PC-3 (cell line): ENCODE measurements at regions not wholly inside any gene's neighbourhood (a gene's known extent, or its start where the extent isn't known, plus 50 kb on each side); places are given as distances from the start of the nearest gene placed in this dataset.

Experiments used
- ATAC-seq: fragments of 200-7000 bp; cut with Tn5 transposase; 2 replicates; pipeline ENCODE4 v1.9.1; 2020; ENCODE audit warnings: mild to moderate bottlenecking, moderate library complexity
- BruUV-seq: library from RNA; stranded (reverse); fragments of 400-500 nt; replicated peaks from 2 replicates; lab custom pipeline; 2021; lab: Mats Ljungman, UMichigan
- CTCF ChIA-PET: fragments of 300-600 bp; sonication (Branson Sonifier 250); formaldehyde crosslinking; loops from one replicate; lab custom pipeline; 2022; ENCODE audit warnings: antibody characterized with exemption; lab: Charles Lee
- POLR2A ChIA-PET: fragments of 300-600 bp; sonication (Branson Sonifier 250); formaldehyde crosslinking; loops from one replicate; lab custom pipeline; 2022; ENCODE audit warnings: antibody characterized with exemption; ENCODE audit not compliant: unreplicated experiment; lab: Charles Lee
- DNase-seq: peaks from one replicate; pipeline ENCODE4 v3.0.0-alpha.2; 2015
- H2AFZ ChIP-seq: fragments of 300-600 bp; sonication (generic); 2 replicates; pipeline ENCODE4 v1.6.0; 2016; ENCODE audit warnings: antibody characterized with exemption, low read length
- H3F3A ChIP-seq: fragments of 300-600 bp; sonication (generic); one replicate; pipeline ENCODE4 v1.6.0; 2017; ENCODE audit warnings: antibody characterized with exemption, low read length, control low read depth, mild to moderate bottlenecking; ENCODE audit not compliant: unreplicated experiment
- H3K27ac ChIP-seq: fragments of 300-600 bp; sonication (generic); 2 replicates; pipeline ENCODE4 v1.5.1; 2016; ENCODE audit warnings: mild to moderate bottlenecking, low read length
- H3K27me3 ChIP-seq: fragments of 300-600 bp; sonication (generic); 2 replicates; pipeline ENCODE4 v1.6.1; 2016; ENCODE audit warnings: low read length, mixed read lengths
- H3K36me3 ChIP-seq: fragments of 300-600 bp; sonication (generic); 2 replicates; pipeline ENCODE4 v1.6.1; 2016; ENCODE audit warnings: low read depth, mixed run types, low read length, mixed read lengths
- H3K4me1 ChIP-seq: fragments of 300-600 bp; sonication (generic); 2 replicates; pipeline ENCODE4 v1.5.1; 2016; ENCODE audit warnings: low read length; ENCODE audit not compliant: insufficient read depth
- H3K4me2 ChIP-seq: fragments of 300-600 bp; sonication (generic); 2 replicates; pipeline ENCODE4 v1.6.0; 2016; ENCODE audit warnings: low read length
- H3K4me3 ChIP-seq: fragments of 300-600 bp; sonication (generic); 2 replicates; pipeline ENCODE4 v1.5.1; 2016; ENCODE audit warnings: mild to moderate bottlenecking, low read length, mixed read lengths
- H3K79me2 ChIP-seq: fragments of 300-600 bp; sonication (generic); 2 replicates; pipeline ENCODE4 v1.6.1; 2017; ENCODE audit warnings: low read length, mixed read lengths
- H3K9ac ChIP-seq: fragments of 300-600 bp; sonication (generic); 2 replicates; pipeline ENCODE4 v1.6.0; 2016; ENCODE audit warnings: mild to moderate bottlenecking, low read length
- H3K9me2 ChIP-seq: fragments of 300-600 bp; sonication (generic); replicated peaks from 2 replicates; pipeline ENCODE4 v1.6.1; 2016; ENCODE audit warnings: mixed run types, low read length, mixed read lengths
- H3K9me3 ChIP-seq: fragments of 300-600 bp; sonication (generic); 2 replicates; pipeline ENCODE4 v1.6.1; 2016; ENCODE audit warnings: low read length, mixed read lengths
- H4K20me1 ChIP-seq: fragments of 300-600 bp; sonication (generic); 2 replicates; pipeline ENCODE4 v1.6.1; 2016; ENCODE audit warnings: low read length, mixed read lengths
- EZH2 ChIP-seq: fragments of 300-600 bp; sonication (generic); IDR thresholded peaks from one replicate; pipeline ENCODE4 v1.6.1; 2017; ENCODE audit warnings: antibody characterized with exemption, mild to moderate bottlenecking, low read length; ENCODE audit not compliant: unreplicated experiment
- EZH2phosphoT487 ChIP-seq: fragments of 300-600 bp; sonication (generic); IDR thresholded peaks from 2 replicates; pipeline ENCODE4 v1.6.1; 2018; ENCODE audit warnings: mild to moderate bottlenecking, antibody characterized with exemption, low read length, borderline replicate concordance
- intact Hi-C: fragments of 100-400 bp; cut with micrococcal nuclease; formaldehyde crosslinking; loops from 2 replicates; pipeline ENCODE4 v1.9.0; 2023
- TF ChIP-seq, protein P1 (sequence below): fragments of 300-600 bp; sonication (generic); conservative IDR thresholded peaks from 2 replicates; pipeline ENCODE4 v1.5.1; 2017; ENCODE audit warnings: antibody characterized with exemption, low read depth, mild to moderate bottlenecking, low read length

DNA sequence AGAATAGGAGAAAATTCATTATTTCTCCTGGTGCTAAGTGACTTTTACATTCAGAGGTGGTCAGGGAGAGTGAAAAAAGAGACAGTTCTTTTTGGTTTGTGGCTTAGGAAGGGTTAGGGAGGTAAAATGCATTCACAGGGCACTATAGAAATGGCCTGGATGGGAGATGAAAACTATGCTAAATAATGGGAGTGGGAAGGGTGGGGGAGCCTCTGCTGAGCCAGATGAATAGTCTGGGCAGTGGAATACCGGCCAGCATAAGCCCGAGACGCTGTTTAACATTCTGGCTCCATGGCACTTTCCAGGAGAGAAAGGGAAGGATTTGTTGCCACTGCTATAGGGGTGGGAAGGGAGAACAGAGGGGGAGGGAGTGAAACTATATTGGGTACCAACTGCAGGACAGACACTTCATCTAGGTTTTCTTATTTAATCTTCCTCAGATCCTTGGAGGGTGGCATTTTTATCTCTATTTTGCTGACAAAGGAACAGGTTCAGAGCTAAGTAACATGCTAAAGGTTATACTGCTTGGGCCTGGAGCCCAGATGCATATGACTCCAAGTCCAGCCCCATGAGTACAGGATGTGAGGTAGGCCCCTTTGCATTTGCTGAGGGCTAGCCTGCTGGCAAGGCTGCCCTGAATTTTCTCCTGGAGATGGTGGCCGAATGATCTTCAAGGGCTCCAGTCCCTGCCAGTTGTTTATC, 372.4 kb downstream of the CCSER2 start:
- H4K20me1 ChIP-seq, result no peaks in the 10 kb centered on the region
- H3K9me3 ChIP-seq, result no peaks in the 10 kb centered on the region
- no peaks in the 10 kb centered on the region for H3F3A ChIP-seq
- no peaks in the 10 kb centered on the region for H3K79me2 ChIP-seq
- TF ChIP-seq EZH2, result no peak
- TF ChIP-seq, protein P1, sequence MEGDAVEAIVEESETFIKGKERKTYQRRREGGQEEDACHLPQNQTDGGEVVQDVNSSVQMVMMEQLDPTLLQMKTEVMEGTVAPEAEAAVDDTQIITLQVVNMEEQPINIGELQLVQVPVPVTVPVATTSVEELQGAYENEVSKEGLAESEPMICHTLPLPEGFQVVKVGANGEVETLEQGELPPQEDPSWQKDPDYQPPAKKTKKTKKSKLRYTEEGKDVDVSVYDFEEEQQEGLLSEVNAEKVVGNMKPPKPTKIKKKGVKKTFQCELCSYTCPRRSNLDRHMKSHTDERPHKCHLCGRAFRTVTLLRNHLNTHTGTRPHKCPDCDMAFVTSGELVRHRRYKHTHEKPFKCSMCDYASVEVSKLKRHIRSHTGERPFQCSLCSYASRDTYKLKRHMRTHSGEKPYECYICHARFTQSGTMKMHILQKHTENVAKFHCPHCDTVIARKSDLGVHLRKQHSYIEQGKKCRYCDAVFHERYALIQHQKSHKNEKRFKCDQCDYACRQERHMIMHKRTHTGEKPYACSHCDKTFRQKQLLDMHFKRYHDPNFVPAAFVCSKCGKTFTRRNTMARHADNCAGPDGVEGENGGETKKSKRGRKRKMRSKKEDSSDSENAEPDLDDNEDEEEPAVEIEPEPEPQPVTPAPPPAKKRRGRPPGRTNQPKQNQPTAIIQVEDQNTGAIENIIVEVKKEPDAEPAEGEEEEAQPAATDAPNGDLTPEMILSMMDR, result no peak
- TF ChIP-seq EZH2phosphoT487, result no peak
- ATAC-seq, result no peak
- DNase-seq, result no peak
- intact Hi-C loops, result no loop called here
- H2AFZ ChIP-seq, result no peak overlapping the region
- no peaks in the 10 kb centered on the region for H3K4me1 ChIP-seq
- CTCF ChIA-PET, result no interaction called here
- H3K27me3 ChIP-seq, result peaks cover 8% of the 10 kb centered on the region; the same call in 1 of the 2 replicates
- no peak overlapping the region for H3K27ac ChIP-seq
- no peaks in the 10 kb centered on the region for H3K36me3 ChIP-seq
- H3K9me2 ChIP-seq, result no peaks in the 10 kb centered on the region
- no peak overlapping the region for H3K4me3 ChIP-seq
- no TSS peak for BruUV-seq
- POLR2A ChIA-PET, result no interaction called here
- no peak overlapping the region for H3K9ac ChIP-seq
- no peak overlapping the region for H3K4me2 ChIP-seq

DNA sequence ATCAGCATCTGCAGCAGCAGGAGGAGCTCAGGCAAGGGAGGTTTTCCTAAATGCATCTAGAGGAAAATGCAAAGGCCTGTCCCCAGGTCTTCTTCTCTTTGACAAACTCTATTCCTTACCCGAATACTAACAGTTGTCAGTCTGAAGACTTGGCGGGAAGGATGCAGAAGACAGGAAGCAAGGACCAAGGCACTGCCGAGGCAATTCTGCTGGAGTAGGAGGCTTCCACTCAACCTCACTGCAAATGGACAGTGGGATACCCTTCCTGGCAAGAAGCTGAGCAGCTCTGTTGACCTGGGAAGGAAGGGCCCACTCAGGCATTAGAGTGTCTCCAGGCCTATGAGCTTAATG, 373.0 kb downstream of the CCSER2 start:
- H3K27me3 ChIP-seq, result peaks cover 2% of the 10 kb centered on the region; the same call in 1 of the 2 replicates
- no peak overlapping the region for H3K27ac ChIP-seq
- no peaks in the 10 kb centered on the region for H3K36me3 ChIP-seq
- TF ChIP-seq, protein P1, result no peak
- TF ChIP-seq EZH2 (no peak), EZH2phosphoT487 (no peak)
- BruUV-seq, result no TSS peak
- no peaks in the 10 kb centered on the region for H3K79me2 ChIP-seq
- no peaks in the 10 kb centered on the region for H3K9me2 ChIP-seq
- H3K9me3 ChIP-seq, result no peaks in the 10 kb centered on the region
- no peak overlapping the region for H2AFZ ChIP-seq
- no peak overlapping the region for H3K4me3 ChIP-seq
- no peaks in the 10 kb centered on the region for H3K4me1 ChIP-seq
- no peaks in the 10 kb centered on the region for H4K20me1 ChIP-seq
- H3F3A ChIP-seq, result no peaks in the 10 kb centered on the region
- no peak for ATAC-seq
- ChIA-PET POLR2A (no interaction called here), CTCF (no interaction called here)
- intact Hi-C loops, result no loop called here
- no peak overlapping the region for H3K4me2 ChIP-seq
- H3K9ac ChIP-seq, result no peak overlapping the region
- no peak for DNase-seq

DNA sequence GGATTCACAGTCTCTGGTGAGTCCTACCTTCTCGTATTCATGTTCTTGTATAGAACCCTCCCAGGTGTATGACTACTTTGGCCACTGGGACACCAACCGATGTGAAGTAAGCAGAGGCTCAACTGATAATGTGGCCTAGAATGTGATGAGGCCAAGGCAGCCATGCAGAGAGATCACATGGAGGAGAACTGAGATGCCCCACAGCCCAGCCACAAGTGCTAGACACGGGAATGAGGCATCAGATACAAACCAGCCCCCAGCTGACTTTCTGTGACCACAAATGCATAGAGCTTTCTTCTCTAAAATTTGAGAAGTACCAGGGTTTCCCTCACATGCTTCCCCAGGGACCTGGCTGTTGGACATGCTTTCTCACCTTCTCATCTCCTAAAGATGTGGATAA, 375.7 kb downstream of the CCSER2 start:
- Histone ChIP-seq H3K9me2 (no peaks in the 10 kb centered on the region), H3F3A (no peaks in the 10 kb centered on the region), H2AFZ (no peak overlapping the region), H3K9ac (no peak overlapping the region), H3K4me3 (no peak overlapping the region), H3K4me1 (no peaks in the 10 kb centered on the region), H3K36me3 (no peaks in the 10 kb centered on the region), H3K27ac (no peak overlapping the region), H3K79me2 (no peaks in the 10 kb centered on the region), H3K27me3 (0 out of 2 replicates have a peak, but pooled peaks cover under 1% of the 10 kb centered on the region), H4K20me1 (no peaks in the 10 kb centered on the region), H3K9me3 (no peaks in the 10 kb centered on the region), H3K4me2 (no peak overlapping the region)
- ChIA-PET CTCF (no interaction called here), POLR2A (no interaction called here)
- DNase-seq, result no peak
- intact Hi-C loops, result no loop called here
- TF ChIP-seq EZH2phosphoT487, result no peak
- no peak for TF ChIP-seq EZH2
- TF ChIP-seq, protein P1, result no peak
- no TSS peak for BruUV-seq
- ATAC-seq, result no peak
